ENCODE measurements at regions not wholly inside any gene's neighbourhood (a gene's known extent, or its start where the extent isn't known, plus 50 kb on each side); places are given as distances from the start of the nearest gene placed in this dataset.

GRCh38 chr4:74537459-74537858, 92.5 kb downstream of the AREG start:
- DNase-seq (ENCODE audit: low read depth, low spot score), result no peak
- no peak for TF ChIP-seq ZNF274 (IDR thresholded peaks at IDR 0.05; ENCODE audit: low read depth, low read length)
- no peak for TF ChIP-seq YY1 (IDR thresholded peaks at IDR 0.05; ENCODE audit: insufficient read depth, insufficient read length)
- TF ChIP-seq SUZ12 (IDR thresholded peaks at IDR 0.05; ENCODE audit: extremely low read depth, insufficient read depth, insufficient read length), result no peak
- Histone ChIP-seq H3K4me3 (ENCODE audit: insufficient read length, low read depth) (no peak overlapping the region), H3K36me3 (ENCODE audit: insufficient read depth, insufficient read length, low read length) (no peaks in the 10 kb centered on the region), H3K4me1 (ENCODE audit: insufficient read depth, insufficient read length) (no peaks in the 10 kb centered on the region), H3K27me3 (ENCODE audit: insufficient read depth, insufficient read length) (no peaks in the 10 kb centered on the region), H3K9ac (ENCODE audit: insufficient read length, low read depth) (no peak overlapping the region), H3K9me3 (ENCODE audit: insufficient read depth, low read length) (no peaks in the 10 kb centered on the region)

GRCh38 chr4:74539044-74539790, 94.3 kb downstream of the AREG start:
- no peaks in the 10 kb centered on the region for H3K9me3 ChIP-seq (ENCODE audit: insufficient read depth, low read length)
- no peak for DNase-seq (ENCODE audit: low read depth, low spot score)
- H3K4me1 ChIP-seq (ENCODE audit: insufficient read depth, insufficient read length), result no peaks in the 10 kb centered on the region
- no peak overlapping the region for H3K4me3 ChIP-seq (ENCODE audit: insufficient read length, low read depth)
- no peaks in the 10 kb centered on the region for H3K36me3 ChIP-seq (ENCODE audit: insufficient read depth, insufficient read length, low read length)
- TF ChIP-seq SUZ12 (IDR thresholded peaks at IDR 0.05; ENCODE audit: extremely low read depth, insufficient read depth, insufficient read length), result no peak
- no peak for TF ChIP-seq ZNF274 (IDR thresholded peaks at IDR 0.05; ENCODE audit: low read depth, low read length)
- no peak for TF ChIP-seq YY1 (IDR thresholded peaks at IDR 0.05; ENCODE audit: insufficient read depth, insufficient read length)
- no peak overlapping the region for H3K9ac ChIP-seq (ENCODE audit: insufficient read length, low read depth)
- H3K27me3 ChIP-seq (ENCODE audit: insufficient read depth, insufficient read length), result no peaks in the 10 kb centered on the region

- Histone ChIP-seq H3K36me3 (ENCODE audit: insufficient read depth, insufficient read length, low read length) (no peaks in the 10 kb centered on the region), H3K4me1 (ENCODE audit: insufficient read depth, insufficient read length) (no peaks in the 10 kb centered on the region), H3K9me3 (ENCODE audit: insufficient read depth, low read length) (no peaks in the 10 kb centered on the region), H3K4me3 (ENCODE audit: insufficient read length, low read depth) (no peak overlapping the region), H3K9ac (ENCODE audit: insufficient read length, low read depth) (no peak overlapping the region), H3K27me3 (ENCODE audit: insufficient read depth, insufficient read length) (no peaks in the 10 kb centered on the region)
- DNase-seq (ENCODE audit: low read depth, low spot score), result no peak
- TF ChIP-seq YY1 (IDR thresholded peaks at IDR 0.05; ENCODE audit: insufficient read depth, insufficient read length) (no peak), ZNF274 (IDR thresholded peaks at IDR 0.05; ENCODE audit: low read depth, low read length) (no peak), SUZ12 (IDR thresholded peaks at IDR 0.05; ENCODE audit: extremely low read depth, insufficient read depth, insufficient read length) (no peak)
Measured at GRCh38 chr4:74540193-74540592, 95.3 kb downstream of the AREG start.

- no peaks in the 10 kb centered on the region for H3K4me1 ChIP-seq (ENCODE audit: insufficient read depth, insufficient read length)
- H3K36me3 ChIP-seq (ENCODE audit: insufficient read depth, insufficient read length, low read length), result no peaks in the 10 kb centered on the region
- TF ChIP-seq YY1 (IDR thresholded peaks at IDR 0.05; ENCODE audit: insufficient read depth, insufficient read length) (no peak), SUZ12 (IDR thresholded peaks at IDR 0.05; ENCODE audit: extremely low read depth, insufficient read depth, insufficient read length) (no peak), ZNF274 (IDR thresholded peaks at IDR 0.05; ENCODE audit: low read depth, low read length) (no peak)
Measured at GRCh38 chr4:74541667-74542066, 96.7 kb downstream of the AREG start.

GRCh38 chr4:74543231-74543781, 98.4 kb downstream of the AREG start:
- no peaks in the 10 kb centered on the region for H3K36me3 ChIP-seq (ENCODE audit: insufficient read depth, insufficient read length, low read length)
- H3K9me3 ChIP-seq (ENCODE audit: insufficient read depth, low read length), result no peaks in the 10 kb centered on the region
- no peak overlapping the region for H3K4me3 ChIP-seq (ENCODE audit: insufficient read length, low read depth)
- no peak overlapping the region for H3K9ac ChIP-seq (ENCODE audit: insufficient read length, low read depth)
- DNase-seq (ENCODE audit: low read depth, low spot score), result no peak
- TF ChIP-seq SUZ12 (IDR thresholded peaks at IDR 0.05; ENCODE audit: extremely low read depth, insufficient read depth, insufficient read length), result no peak
- H3K4me1 ChIP-seq (ENCODE audit: insufficient read depth, insufficient read length), result no peaks in the 10 kb centered on the region
- no peaks in the 10 kb centered on the region for H3K27me3 ChIP-seq (ENCODE audit: insufficient read depth, insufficient read length)

More at GRCh38 chr4:74541667-74542066, 96.7 kb downstream of the AREG start:
- Histone ChIP-seq H3K9me3 (ENCODE audit: insufficient read depth, low read length) (no peaks in the 10 kb centered on the region), H3K9ac (ENCODE audit: insufficient read length, low read depth) (no peak overlapping the region), H3K4me3 (ENCODE audit: insufficient read length, low read depth) (no peak overlapping the region), H3K27me3 (ENCODE audit: insufficient read depth, insufficient read length) (no peaks in the 10 kb centered on the region)
- no peak for DNase-seq (ENCODE audit: low read depth, low spot score)

- H3K9ac ChIP-seq (ENCODE audit: insufficient read length, low read depth), result no peak overlapping the region
- no peak for DNase-seq (ENCODE audit: low read depth, low spot score)
- no peaks in the 10 kb centered on the region for H3K36me3 ChIP-seq (ENCODE audit: insufficient read depth, insufficient read length, low read length)
Measured at GRCh38 chr4:74543983-74544382, 99.0 kb downstream of the AREG start.

GRCh38 chr4:74544655-74545361, 99.9 kb downstream of the AREG start:
- H3K4me1 ChIP-seq (ENCODE audit: insufficient read depth, insufficient read length), result no peaks in the 10 kb centered on the region
- no peak overlapping the region for H3K9ac ChIP-seq (ENCODE audit: insufficient read length, low read depth)
- no peaks in the 10 kb centered on the region for H3K27me3 ChIP-seq (ENCODE audit: insufficient read depth, insufficient read length)
- TF ChIP-seq ZNF274 (IDR thresholded peaks at IDR 0.05; ENCODE audit: low read depth, low read length), result no peak
- no peaks in the 10 kb centered on the region for H3K36me3 ChIP-seq (ENCODE audit: insufficient read depth, insufficient read length, low read length)
- no peaks in the 10 kb centered on the region for H3K9me3 ChIP-seq (ENCODE audit: insufficient read depth, low read length)
- no peak for DNase-seq (ENCODE audit: low read depth, low spot score)
- H3K4me3 ChIP-seq (ENCODE audit: insufficient read length, low read depth), result no peak overlapping the region

More at GRCh38 chr4:74543983-74544382, 99.0 kb downstream of the AREG start:
- Histone ChIP-seq H3K9me3 (ENCODE audit: insufficient read depth, low read length) (no peaks in the 10 kb centered on the region), H3K4me1 (ENCODE audit: insufficient read depth, insufficient read length) (no peaks in the 10 kb centered on the region), H3K4me3 (ENCODE audit: insufficient read length, low read depth) (no peak overlapping the region), H3K27me3 (ENCODE audit: insufficient read depth, insufficient read length) (no peaks in the 10 kb centered on the region)
- TF ChIP-seq YY1 (IDR thresholded peaks at IDR 0.05; ENCODE audit: insufficient read depth, insufficient read length) (no peak), SUZ12 (IDR thresholded peaks at IDR 0.05; ENCODE audit: extremely low read depth, insufficient read depth, insufficient read length) (no peak), ZNF274 (IDR thresholded peaks at IDR 0.05; ENCODE audit: low read depth, low read length) (no peak)

All from NT2/D1 (cell line).